HG03457 (cell line): ENCODE measurements at regions not wholly inside any gene's neighbourhood (a gene's known extent, or its start where the extent isn't known, plus 50 kb on each side); places are given as distances from the start of the nearest gene placed in this dataset.
A peak's percentile ranks its signal among the peaks of the same experiment; 100 is the strongest.

ENCODE experiments used
- ATAC-seq: cut with Tn5 transposase; IDR thresholded peaks from one replicate; pipeline ENCODE4 v1.9.1; 2021; ENCODE audit warnings: moderate number of reproducible peaks; ENCODE audit not compliant: unreplicated experiment

DNA sequence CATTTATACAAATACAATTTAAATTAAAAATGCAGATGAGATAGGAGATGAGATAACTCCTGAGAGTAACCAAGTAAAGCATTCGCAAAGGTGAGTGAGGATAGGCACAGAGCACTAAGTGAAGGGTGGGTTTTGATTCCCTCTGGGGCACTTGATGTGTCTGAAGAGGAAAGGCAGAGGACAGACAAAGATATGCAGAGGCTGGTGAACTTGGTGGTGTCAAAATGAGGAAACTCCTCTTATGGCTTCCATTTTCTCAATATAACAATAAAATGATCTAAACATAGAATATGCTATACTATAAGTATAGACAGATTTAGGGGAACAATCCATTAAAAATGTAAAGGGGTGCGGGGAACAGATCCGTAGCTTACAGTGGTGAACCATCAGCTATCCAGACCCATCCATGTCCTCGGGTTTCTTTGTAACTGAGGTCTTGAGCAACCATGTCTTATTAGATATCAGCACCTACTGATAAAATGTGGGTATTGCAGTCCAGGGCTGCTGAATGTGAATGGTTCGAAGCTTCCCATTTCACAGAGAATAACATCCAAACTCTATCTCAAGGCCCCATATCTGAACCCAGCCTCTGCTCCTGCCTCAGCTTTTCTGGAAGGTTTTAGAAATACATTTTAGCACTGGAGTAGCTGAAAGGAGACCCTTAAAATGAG lies 73.9 kb upstream of the SLC10A2 start:
- ATAC-seq, result peak; percentile 97

DNA sequence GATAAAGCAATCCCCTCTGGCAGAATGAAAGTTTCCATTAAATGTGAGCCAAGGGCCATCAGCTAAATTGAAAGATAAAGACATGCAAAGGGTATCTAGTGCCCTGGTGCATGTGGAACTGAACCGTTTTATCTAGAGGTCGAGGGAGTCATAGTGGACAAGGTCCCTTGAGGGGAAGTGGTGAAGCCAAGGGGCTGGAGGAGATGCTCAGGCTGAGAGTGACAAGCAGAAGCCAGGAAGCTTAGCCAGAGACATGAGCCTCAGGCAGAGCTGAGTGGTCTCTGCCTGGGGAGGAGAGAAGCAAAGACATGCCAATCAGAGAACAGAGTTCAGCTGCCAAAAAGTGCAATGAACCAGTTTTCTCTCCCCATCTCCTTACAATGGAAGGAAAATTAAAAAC lies 68.1 kb upstream of the SLC10A2 start:
- peak; percentile 44 for ATAC-seq

DNA sequence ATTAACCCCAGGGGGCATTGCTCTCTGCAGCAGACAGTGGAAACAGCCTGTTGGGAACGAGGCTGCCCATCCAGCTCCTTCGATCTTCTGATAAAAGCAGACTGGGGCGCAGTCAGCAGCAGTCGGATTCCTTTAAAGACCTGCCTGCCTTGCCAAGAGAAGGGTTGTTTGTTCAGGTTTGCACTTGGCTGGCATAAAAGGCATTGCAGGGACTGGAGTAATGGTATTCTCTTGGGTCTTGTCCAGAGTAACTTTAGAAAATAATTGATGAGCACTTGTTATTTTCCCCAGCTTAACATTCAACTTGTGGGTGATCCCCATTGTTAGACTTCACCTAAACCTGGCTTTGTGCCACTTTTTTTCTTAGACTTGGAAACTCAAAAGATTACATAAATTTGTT lies 67.3 kb upstream of the SLC10A2 start:
- ATAC-seq, result no peak

DNA sequence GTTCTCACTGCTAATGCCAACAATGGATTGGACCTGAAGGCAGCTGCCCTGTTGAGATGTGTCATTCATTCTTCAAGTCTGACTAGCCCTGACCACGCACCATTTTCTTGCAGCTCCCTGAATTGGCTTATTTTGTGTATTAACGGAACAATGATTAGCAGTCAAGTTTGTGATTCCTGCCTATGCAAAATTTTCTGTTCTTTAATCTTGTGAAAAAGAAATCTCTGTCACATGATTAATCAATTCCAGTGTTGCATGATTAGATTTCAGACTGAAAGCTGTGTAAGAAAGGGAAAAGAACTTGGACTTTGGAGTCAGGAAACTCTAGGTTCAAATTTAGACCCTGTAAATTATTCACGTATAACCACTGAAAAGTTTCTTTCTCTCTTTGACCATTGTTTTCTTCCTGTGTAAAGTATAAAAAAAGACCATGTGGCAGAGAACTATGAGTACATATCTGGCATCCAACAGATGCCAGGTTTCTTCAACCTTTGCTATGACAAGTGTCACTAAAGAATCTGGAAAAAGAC lies 64.5 kb upstream of the SLC10A2 start:
- peak; percentile 79 for ATAC-seq

DNA sequence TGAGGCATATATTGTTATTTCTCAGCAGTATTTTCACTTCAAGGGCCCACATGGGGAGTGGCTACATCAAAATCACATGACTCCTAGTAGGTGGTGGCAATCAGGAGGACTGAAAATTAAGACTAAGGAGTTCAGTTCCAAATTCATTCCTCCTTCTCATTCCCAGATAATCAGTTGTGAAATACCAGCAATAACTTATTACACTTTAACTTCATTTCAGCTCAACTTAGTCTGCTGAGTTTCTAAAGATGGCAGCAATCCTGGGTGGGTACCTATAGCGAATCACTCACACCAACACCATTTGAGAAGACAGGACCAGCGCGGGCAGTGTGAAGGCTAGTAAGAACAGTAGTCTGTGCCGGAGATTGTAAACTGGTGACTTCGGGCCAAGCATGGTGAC lies 63.9 kb upstream of the SLC10A2 start:
- ATAC-seq, result no peak
